AG09309 (cell line): ENCODE measurements at regions not wholly inside any gene's neighbourhood (a gene's known extent, or its start where the extent isn't known, plus 50 kb on each side); places are given as distances from the start of the nearest gene placed in this dataset.

Source experiments
- DNase-seq: peaks from one replicate; pipeline ENCODE4 v3.0.0-alpha.2; 2010; ENCODE audit warnings: low read depth
- H3K4me3 ChIP-seq: 2 replicates; pipeline ENCODE4 v1.5.1; 2011; ENCODE audit warnings: mild to moderate bottlenecking, low read depth, low read length, moderate library complexity; ENCODE audit not compliant: control insufficient read depth
- CTCF ChIP-seq: IDR thresholded peaks from 2 replicates; pipeline ENCODE4 v1.5.1; 2011; ENCODE audit warnings: mild to moderate bottlenecking, low read depth, low read length, inconsistent platforms; ENCODE audit not compliant: insufficient read depth, control insufficient read depth; ENCODE audit errors: missing control alignments

GRCh38 chr11:104570078-104570701 is 328.1 kb downstream of the CASP12 start:
- no peak for DNase-seq
- TF ChIP-seq CTCF: no peak
- H3K4me3 ChIP-seq: no peak overlapping the region

- no peak for TF ChIP-seq CTCF
- DNase-seq: no peak
These were observed 332.7 kb downstream of the CASP12 start for GRCh38 chr11:104565583-104565961.

GRCh38 chr11:104564921-104565582 is 333.2 kb downstream of the CASP12 start:
- no peak for DNase-seq
- H3K4me3 ChIP-seq: no peak overlapping the region
- TF ChIP-seq CTCF: no peak

More at GRCh38 chr11:104565583-104565961, 332.7 kb downstream of the CASP12 start:
- H3K4me3 ChIP-seq: no peak overlapping the region

GRCh38 chr11:104556606-104557301 is 341.5 kb downstream of the CASP12 start:
- no peak overlapping the region for H3K4me3 ChIP-seq
- no peak for TF ChIP-seq CTCF
- no peak for DNase-seq

GRCh38 chr11:104549019-104549418 is 349.2 kb downstream of the CASP12 start:
- no peak overlapping the region for H3K4me3 ChIP-seq
- TF ChIP-seq CTCF: no peak
- no peak for DNase-seq

- H3K4me3 ChIP-seq: no peak overlapping the region
- no peak for TF ChIP-seq CTCF
- DNase-seq: no peak
These were observed 350.1 kb downstream of the CASP12 start for GRCh38 chr11:104547996-104548661.
